Psoas muscle (tissue), 7 donors: ENCODE measurements at regions not wholly inside any gene's neighbourhood (a gene's known extent, or its start where the extent isn't known, plus 50 kb on each side); places are given as distances from the start of the nearest gene placed in this dataset.

ENCODE experiments used
- ATAC-seq, 4 donors: fragments of 200-7000 bp; cut with Tn5 transposase; one replicate each; pipeline ENCODE4 v1.9.1; 2020; ENCODE audit warnings: moderate library complexity in 3 of 4, mild to moderate bottlenecking in 2 of 4
- DNase-seq, 2 donors: peaks; one replicate each; pipeline ENCODE4 v3.0.0-alpha.2; 2020
- H3K27ac ChIP-seq: fragments of 200-600 bp; one replicate; pipeline ENCODE4 v1.8.0; 2022
- H3K27me3 ChIP-seq, 3 donors: fragments of 200-600 bp in 1 of 3; one replicate each; pipeline versions ENCODE4 v1.6.1 to v1.8.0; 2013 to 2022; ENCODE audit warnings: low read length in 2 of 3, mild to moderate bottlenecking in 2 of 3, moderate library complexity in 1 of 3; ENCODE audit not compliant: insufficient read depth in 3 of 3
- H3K36me3 ChIP-seq, 2 donors: fragments of 200-600 bp in 1 of 2; one replicate each; pipeline versions ENCODE4 v1.6.1 to v1.8.0; 2013 to 2022; ENCODE audit warnings: low read depth in 1 of 2, mild to moderate bottlenecking in 1 of 2, moderate library complexity in 1 of 2; ENCODE audit not compliant: insufficient read depth in 1 of 2
- H3K4me1 ChIP-seq: fragments of 200-600 bp; one replicate; pipeline ENCODE4 v1.8.0; 2022
- H3K4me3 ChIP-seq: fragments of 200-600 bp; one replicate; pipeline ENCODE4 v1.8.0; 2022; ENCODE audit warnings: mild to moderate bottlenecking
- H3K9me3 ChIP-seq: fragments of 200-600 bp; one replicate; pipeline ENCODE4 v1.8.0; 2022
- WGBS, 3 donors: extraction: QIAGEN DNeasy Blood & Tissue Kit; methylation state at CpG; one replicate each; pipeline versions ENCODE4 v1.1.6 to v1.1.7; 2013; 5-methylcytosine and 5-hydroxymethylcytosine counted together
- intact Hi-C, 2 donors: fragments of 100-400 bp; cut with DNase I; formaldehyde crosslinking; loops; one replicate each; pipeline versions ENCODE4 v1.11.0 to v1.14.2; 2022
- TF ChIP-seq, protein P1 (sequence below): fragments of 200-600 bp; IDR thresholded peaks from one replicate; pipeline ENCODE4 v1.8.0; 2022; ENCODE audit warnings: antibody characterized with exemption
- donor health status: healthy with polysubstance abuse.
- donor health status: DM: no; HTN: no; CAD: no; lungs with moderate emphysema.
- donor health status: Bipolar disorder and iron deficiency.
- donor health status: healthy.
- donor health status: DM: yes; HTN: yes; CAD: no.
- donor health status: DM: no; HTN: no; CAD: no.
- donor health status: DM: yes; HTN: yes; CAD: no.

DNA sequence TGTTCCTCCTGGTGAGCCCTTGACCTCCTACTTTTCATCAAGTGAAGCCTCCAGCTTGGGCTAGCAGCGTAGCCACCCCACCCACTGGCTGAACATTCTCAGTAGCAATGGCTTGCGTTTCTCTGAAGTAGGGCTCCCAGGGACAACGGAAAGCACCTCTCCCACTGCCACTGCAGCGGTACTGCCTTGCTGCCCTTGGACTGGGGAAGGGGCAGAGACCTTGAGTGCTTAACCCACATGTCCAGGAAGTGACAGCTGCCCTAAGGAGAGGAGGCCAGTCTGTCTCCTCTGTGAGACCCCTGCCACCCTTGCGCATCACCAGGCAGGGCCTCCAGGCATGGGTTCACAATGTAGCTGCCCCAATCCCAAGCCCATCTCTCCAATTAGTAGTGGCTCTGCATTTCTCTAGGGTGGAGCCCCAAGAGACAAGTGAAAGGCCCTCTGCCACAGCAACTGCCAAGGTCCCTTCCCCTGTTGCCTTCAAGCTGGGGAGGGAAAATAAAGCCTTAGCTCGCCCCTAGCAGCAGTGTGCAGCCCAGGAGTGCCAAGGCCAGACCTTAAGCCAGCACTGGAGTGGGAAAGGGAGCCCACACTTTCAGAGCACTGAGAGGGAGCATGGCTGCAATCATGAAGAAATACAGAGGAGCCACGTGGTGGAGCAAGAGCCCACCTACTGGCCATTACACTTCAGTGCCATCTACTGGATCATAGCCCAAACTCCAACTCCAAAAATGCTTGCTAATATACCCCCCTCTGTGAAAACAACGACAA, 175.9 kb upstream of the TRPC4 start:
- intact Hi-C loops: no loop called here
- no peak for DNase-seq
- Histone ChIP-seq H3K27me3 (no peaks in the 10 kb centered on the region), H3K9me3 (no peaks in the 10 kb centered on the region), H3K4me3 (no peak overlapping the region), H3K4me1 (no peaks in the 10 kb centered on the region), H3K36me3 (no peaks in the 10 kb centered on the region), H3K27ac (no peak overlapping the region)
- WGBS, 3 donors: 66 to 72% (median 70%) methylated on average over 8 of the region's 8 CpGs
- TF ChIP-seq, protein P1, sequence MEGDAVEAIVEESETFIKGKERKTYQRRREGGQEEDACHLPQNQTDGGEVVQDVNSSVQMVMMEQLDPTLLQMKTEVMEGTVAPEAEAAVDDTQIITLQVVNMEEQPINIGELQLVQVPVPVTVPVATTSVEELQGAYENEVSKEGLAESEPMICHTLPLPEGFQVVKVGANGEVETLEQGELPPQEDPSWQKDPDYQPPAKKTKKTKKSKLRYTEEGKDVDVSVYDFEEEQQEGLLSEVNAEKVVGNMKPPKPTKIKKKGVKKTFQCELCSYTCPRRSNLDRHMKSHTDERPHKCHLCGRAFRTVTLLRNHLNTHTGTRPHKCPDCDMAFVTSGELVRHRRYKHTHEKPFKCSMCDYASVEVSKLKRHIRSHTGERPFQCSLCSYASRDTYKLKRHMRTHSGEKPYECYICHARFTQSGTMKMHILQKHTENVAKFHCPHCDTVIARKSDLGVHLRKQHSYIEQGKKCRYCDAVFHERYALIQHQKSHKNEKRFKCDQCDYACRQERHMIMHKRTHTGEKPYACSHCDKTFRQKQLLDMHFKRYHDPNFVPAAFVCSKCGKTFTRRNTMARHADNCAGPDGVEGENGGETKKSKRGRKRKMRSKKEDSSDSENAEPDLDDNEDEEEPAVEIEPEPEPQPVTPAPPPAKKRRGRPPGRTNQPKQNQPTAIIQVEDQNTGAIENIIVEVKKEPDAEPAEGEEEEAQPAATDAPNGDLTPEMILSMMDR: no peak
- ATAC-seq: no peak

DNA sequence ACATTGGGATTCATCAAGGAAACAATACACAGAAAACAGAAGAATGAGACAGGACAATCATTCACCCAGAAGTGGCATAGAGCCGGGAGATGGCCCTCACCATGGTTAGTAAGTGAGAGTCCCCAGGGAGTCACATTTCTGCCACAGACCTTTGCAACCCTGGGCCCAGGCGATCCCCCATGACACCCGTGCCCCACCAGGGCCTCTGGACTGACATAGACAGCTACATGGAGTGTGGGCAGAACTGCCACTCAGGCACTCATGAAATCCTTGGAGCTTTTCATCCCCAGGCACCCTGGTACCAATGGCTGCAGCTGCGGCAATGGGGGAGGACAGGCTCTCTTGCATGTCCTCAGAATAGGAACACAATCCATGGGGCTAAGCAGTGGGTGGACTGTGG, 174.5 kb upstream of the TRPC4 start:
- no peak overlapping the region for H3K4me3 ChIP-seq
- TF ChIP-seq, protein P1: no peak
- no peaks in the 10 kb centered on the region for H3K9me3 ChIP-seq
- H3K27me3 ChIP-seq: no peaks in the 10 kb centered on the region
- H3K36me3 ChIP-seq: no peaks in the 10 kb centered on the region
- H3K27ac ChIP-seq: no peak overlapping the region
- no peak for DNase-seq
- no peaks in the 10 kb centered on the region for H3K4me1 ChIP-seq
- intact Hi-C loops: no loop called here
- WGBS, 3 donors: 82 to 91% (median 83%) methylated on average over 4 of the region's 4 CpGs
- no peak for ATAC-seq

DNA sequence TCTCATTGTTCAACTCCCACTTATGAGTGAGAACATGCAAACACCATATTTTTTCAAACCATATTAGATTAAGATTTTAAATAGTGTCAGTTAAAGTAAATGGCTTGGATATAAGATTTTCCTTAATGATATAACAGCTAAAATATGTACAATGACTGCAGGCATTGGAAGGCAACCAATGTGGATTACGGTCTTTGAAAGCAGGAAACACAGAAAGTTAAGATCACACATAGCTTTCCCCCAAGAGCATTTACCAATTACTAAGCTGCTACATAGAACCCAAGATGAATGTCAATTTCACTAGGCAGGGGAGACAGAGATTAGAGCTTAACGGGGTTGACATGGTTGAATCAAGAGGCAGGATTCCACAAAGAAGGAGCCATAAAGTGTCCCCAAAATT, 173.2 kb upstream of the TRPC4 start:
- no peaks in the 10 kb centered on the region for H3K9me3 ChIP-seq
- H3K4me3 ChIP-seq: no peak overlapping the region
- H3K27ac ChIP-seq: no peak overlapping the region
- TF ChIP-seq, protein P1: no peak
- intact Hi-C loops: no loop called here
- 74 to 82% (median 79%) methylated on average over 2 of the region's 2 CpGs for WGBS, 3 donors
- no peaks in the 10 kb centered on the region for H3K36me3 ChIP-seq
- H3K27me3 ChIP-seq: no peaks in the 10 kb centered on the region
- DNase-seq (no peak), ATAC-seq (no peak)
- H3K4me1 ChIP-seq: no peaks in the 10 kb centered on the region

DNA sequence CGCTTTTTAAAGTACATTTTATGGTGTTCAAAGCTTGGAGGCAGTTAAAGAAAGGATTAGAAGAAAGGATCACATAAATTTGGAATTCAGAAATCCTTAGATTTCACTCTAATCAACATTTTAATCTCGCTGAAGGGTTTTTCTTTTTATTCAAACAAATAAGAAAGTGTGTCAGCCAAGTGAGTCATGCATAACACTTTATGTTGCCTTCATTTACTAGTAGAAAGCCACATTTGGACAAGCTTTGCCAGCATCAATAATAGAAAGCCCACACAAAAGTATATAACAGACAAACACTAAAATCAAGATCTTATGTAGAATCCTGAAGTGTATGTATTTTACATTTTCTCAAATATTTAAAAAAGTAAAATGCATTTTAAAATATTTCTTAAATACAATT, 154.9 kb upstream of the TRPC4 start:
- intact Hi-C loops: no loop called here
- DNase-seq: no peak
- ATAC-seq: no peak
- WGBS, 3 donors: 34 to 41% (median 40%) methylated on average over 2 of the region's 2 CpGs
- no peak overlapping the region for H3K4me3 ChIP-seq
- no peak overlapping the region for H3K27ac ChIP-seq
- H3K9me3 ChIP-seq: peaks cover 3% of the 10 kb centered on the region
- no peaks in the 10 kb centered on the region for H3K36me3 ChIP-seq
- TF ChIP-seq, protein P1: no peak
- no peaks in the 10 kb centered on the region for H3K4me1 ChIP-seq
- H3K27me3 ChIP-seq: no peaks in the 10 kb centered on the region

DNA sequence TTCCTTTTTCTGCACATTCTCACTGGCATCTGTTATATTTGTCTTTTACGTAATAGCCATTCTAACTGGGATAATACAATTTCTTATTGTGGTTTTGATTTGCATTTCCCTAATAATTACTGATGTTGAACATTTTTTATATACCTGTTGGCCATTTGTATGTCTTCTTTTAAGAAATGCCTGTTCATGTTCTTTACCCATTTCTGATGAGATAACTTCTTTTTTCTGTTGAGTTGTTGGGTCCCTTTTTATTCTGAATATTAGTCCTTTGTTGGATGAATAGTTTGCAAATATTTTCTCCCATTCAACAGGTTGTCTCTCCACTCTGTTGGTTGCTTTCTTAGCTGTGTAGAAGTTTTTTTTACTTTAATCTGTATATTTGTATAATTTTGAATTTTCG, 147.7 kb upstream of the TRPC4 start:
- Histone ChIP-seq H3K27ac (no peak overlapping the region), H3K4me1 (no peaks in the 10 kb centered on the region), H3K27me3 (no peaks in the 10 kb centered on the region), H3K4me3 (no peak overlapping the region), H3K36me3 (no peaks in the 10 kb centered on the region), H3K9me3 (peaks cover 3% of the 10 kb centered on the region)
- DNase-seq (no peak), ATAC-seq (no peak)
- WGBS, 3 donors: 66 to 93% (median 68%) methylated on average over 2 of the region's 2 CpGs
- intact Hi-C loops: no loop called here
- TF ChIP-seq, protein P1: no peak
